Forelimb muscle (tissue), 1 donor: ENCODE measurements at regions not wholly inside any gene's neighbourhood (a gene's known extent, or its start where the extent isn't known, plus 50 kb on each side); places are given as distances from the start of the nearest gene placed in this dataset.
"Not testable (repeated sequence)": the region's sequence is repeated elsewhere in the genome, so short reads cannot be mapped to it uniquely, and the experiment has no call there.

ENCODE experiments used
- DNase-seq: peaks from one replicate; pipeline ENCODE4 v3.0.0-alpha.2; 2013; ENCODE audit warnings: low read depth

DNA sequence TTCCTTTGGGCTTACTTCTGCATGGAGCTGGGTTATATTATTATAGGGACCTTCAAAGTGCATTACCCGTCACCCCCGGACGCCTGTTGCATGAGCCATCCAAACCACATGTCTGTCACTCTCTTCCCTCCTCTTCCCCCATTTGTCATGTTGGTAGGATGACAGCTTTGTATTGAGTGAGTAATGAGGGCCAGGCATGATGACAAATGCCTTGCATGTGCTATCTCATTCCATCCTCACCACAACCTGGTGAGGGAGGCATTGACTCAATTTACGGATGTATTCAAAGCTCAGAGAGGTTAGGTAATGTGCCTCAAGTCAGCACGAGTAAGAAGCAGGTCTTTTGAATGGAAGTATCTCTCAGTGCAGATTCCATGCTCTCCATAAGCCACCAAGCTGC lies 510.5 kb upstream of the TNP1 start:
- no peak for DNase-seq

- no peak for DNase-seq
Measured at GRCh38 chr2:217367464-217367863, 507.6 kb upstream of the TNP1 start.

DNA sequence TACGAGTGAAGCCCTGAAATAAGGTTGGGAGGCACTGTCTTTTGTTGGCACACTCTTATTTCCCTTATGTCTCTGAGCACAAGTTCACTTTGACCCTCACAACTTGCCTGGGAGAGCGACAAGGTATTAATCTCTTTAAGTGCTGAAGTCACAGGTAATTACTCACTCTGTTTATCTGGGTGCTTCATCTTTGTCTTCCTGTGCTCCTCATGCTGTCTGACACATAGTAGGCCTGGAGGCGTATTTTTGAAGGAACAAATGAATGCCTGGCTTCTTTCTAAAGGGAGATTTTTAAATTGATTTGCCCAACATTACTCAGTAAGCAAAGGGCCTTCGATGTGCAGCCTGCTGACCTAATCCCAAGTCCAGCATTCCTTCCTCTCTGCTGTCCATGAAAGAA lies 507.1 kb upstream of the TNP1 start:
- DNase-seq, result no peak

DNA sequence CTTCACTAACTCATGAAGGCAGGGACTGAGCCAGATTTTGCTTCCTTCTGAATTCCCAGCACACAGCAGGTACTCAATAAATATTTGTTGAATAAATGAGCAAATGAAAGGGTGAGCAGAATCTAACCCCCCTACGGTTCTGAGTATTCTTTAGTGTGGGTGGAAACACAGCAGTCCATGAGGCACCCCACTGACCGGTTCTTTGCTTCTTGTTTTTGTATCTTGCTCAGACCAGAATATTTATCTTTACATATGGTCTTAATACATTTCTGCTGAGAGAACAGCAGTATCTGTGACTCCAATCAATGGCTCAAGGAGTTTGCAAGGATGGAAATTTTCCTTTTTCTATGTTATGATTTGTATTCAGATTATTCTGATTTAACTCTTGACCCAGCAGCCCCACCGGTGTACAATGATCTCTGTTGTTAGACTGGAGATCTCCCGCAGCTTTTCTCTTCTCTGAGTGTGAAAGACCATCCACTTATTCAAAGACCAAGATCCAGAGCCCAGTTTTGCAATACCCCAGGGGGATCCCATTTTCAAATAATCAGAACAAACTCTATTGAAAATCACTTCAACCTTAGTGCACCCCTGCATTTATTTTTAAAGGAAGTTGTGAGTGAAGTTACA lies 506.5 kb upstream of the TNP1 start:
- no peak for DNase-seq

GRCh38 chr2:217365656-217366055 lies 505.8 kb upstream of the TNP1 start:
- no peak for DNase-seq

DNA sequence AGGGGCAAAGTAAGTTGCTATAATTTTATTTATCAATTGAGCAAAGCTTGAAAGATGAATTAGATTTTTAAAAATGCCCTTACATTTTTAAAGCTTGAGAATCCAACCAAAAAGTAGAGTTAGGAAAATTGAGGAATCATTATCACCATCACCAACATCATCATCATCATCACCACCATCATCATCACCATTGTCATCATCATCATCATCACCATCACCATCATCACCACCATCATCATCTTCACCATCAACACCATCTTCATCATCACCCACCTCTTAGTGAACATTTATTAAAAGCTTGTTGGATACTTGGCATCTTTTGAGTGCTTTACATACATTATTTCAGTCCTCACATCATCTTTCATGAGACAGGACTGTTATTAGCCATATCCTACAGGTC lies 504.4 kb upstream of the TNP1 start:
- DNase-seq, result no peak

- no peak for DNase-seq
Measured at GRCh38 chr2:217363470-217363869, 503.6 kb upstream of the TNP1 start.

- DNase-seq, result no peak
Measured at GRCh38 chr2:217362710-217363109, 502.8 kb upstream of the TNP1 start.

GRCh38 chr2:217362286-217362685 lies 502.4 kb upstream of the TNP1 start:
- DNase-seq, result no peak

DNA sequence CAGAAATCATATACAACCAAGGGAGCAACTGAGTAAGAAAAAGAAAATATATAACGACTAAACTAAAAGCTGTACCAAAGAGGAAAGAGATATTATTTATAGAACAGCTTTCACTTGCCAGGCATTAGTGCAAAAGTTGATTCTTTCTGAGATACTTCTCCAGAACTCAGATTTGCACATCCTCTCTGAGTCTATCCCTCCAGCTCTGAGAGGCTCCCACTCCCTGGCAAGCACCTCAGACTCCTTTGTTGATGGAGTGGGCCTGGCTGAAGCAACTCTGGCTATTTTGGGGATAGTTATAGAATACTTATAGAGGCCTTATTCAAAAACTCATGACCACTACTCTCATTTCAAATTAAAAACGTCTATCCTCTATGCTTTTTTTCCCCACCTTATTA lies 501.6 kb upstream of the TNP1 start:
- no peak for DNase-seq

DNA sequence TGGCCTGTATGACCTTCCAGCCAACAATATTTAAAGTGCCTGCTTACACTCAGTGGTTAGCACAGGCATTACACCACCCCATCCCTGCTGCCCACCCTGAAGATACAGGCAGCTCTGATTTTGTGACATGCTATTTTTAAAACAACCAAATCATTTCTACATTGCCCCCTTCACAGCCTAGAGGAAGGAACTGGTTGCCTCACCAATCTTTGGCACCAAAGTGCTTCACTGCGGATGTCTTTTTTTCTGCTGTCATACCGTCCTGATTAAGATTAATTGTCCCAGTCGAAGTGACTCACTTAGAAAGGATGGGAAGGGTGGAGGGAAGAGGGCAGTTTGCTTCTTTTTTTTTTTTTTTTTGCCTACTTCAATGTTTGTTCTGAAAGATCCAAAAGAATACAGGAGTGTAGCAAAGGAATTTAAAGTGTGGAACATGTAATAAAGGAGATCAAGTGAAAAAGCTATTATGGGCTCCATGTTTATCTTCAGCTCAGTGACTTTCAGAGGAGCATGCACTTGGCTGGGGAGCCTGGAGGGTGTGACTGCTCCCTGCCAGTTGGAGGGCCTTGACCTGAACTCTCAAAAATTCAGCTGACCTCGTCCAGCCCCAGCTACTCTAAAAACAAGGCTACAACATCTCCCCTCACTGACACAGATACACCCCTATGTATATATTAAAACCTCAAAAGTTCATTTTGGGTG lies 501.1 kb upstream of the TNP1 start:
- no peak for DNase-seq

DNA sequence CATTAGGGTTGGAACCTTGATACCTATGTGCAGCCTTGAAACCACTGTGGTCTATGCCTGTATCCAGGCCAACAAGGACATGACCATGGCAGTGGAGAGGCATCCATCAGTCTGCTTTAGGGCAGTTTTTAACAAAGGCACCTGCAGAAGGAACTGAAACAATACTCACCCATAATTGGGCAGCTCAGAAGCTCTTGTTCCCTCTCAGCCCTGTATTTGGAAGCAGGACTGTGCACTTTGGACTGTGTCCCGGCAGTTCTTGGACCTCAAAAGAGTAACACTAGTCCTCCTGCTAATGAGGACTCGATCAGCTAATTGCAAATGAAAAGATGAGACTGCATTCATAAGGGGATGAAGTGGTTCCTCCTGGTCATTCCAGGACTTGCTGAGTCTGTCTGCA lies 500.2 kb upstream of the TNP1 start:
- DNase-seq, result no peak

GRCh38 chr2:217357886-217358620 lies 498.2 kb upstream of the TNP1 start:
- DNase-seq, result no peak

GRCh38 chr2:217356781-217357180 lies 496.9 kb upstream of the TNP1 start:
- no peak for DNase-seq

GRCh38 chr2:217356142-217356541 lies 496.3 kb upstream of the TNP1 start:
- no peak for DNase-seq

DNA sequence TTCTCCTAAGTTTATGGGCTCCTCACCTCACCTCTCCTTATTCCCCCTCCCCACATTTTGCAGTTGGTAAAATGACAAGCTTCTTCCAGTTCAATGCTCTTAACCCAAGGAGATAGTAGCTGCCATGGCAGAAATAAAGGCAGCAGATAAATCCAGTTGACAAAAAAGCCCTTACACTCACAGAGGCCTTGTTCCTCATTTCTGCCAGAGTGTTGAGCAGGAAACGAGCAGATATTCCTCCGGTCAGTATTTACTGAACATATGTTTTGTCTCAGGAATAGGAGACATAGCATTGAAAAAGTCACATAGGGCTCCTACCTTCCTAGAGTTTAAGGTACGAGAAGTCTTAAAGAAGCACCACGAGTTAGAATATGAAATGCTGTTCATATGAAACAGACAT lies 493.7 kb upstream of the TNP1 start:
- DNase-seq, result no peak

DNA sequence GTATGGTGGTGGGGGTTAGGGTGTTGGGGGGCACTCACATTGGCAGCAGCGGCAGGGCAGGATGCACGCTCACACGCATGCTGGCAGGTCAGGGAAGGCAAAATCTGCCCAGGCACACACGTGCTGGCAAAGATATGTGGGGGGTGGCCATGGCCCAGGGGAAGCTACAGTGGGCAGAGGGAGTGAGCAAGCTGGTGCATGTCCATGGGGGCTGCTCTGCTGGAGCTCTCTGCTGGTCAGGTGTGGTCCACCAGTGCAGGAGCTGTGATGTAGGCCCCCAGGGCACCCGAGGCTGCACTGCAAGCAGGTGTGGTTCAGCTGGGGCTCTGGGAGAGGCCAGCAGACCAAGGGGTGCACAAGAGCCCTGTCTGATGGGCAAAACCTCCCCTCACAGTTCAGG lies 491.5 kb upstream of the TNP1 start:
- DNase-seq, result no peak

GRCh38 chr2:217349251-217349650 lies 489.4 kb upstream of the TNP1 start:
- no peak for DNase-seq

- not testable (repeated sequence) for DNase-seq
Measured at GRCh38 chr2:217347630-217348029, 487.8 kb upstream of the TNP1 start.

GRCh38 chr2:217346043-217346442 lies 486.2 kb upstream of the TNP1 start:
- DNase-seq, result not testable (repeated sequence)

DNA sequence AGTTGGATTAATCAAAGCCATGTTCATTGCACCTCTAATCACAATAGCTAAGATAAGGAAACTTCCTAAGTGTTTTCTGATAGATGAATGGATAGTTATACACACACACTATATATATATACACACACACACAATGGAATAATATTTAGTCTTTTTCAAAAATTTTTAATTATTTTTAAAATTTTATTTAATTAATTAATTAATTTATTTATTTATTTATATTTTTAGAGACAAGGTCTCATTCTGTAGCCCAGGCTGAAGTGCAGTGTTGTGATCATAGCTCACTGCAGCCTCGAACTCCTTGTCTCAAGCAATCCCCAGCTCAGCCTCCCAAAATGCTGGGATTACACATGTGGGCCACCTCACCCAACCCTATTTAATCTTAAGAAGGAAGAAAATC lies 481.0 kb upstream of the TNP1 start:
- no peak for DNase-seq

GRCh38 chr2:217340176-217340575 lies 480.3 kb upstream of the TNP1 start:
- no peak for DNase-seq

- no peak for DNase-seq
Measured at GRCh38 chr2:217339753-217340152, 479.9 kb upstream of the TNP1 start.
